Natural killer cell (primary cell): ENCODE measurements at regions not wholly inside any gene's neighbourhood (a gene's known extent, or its start where the extent isn't known, plus 50 kb on each side); places are given as distances from the start of the nearest gene placed in this dataset.

ENCODE experiments used
- ATAC-seq, 3 donors: fragments of 150-1000 bp in 2 of 3; fragments of 200-7000 bp in 1 of 3; cut with Tn5 transposase; 1 replicate in 1 of 3; 2 replicates in 2 of 3; pipeline ENCODE4 v1.10.0; 2021; ENCODE audit warnings: mild to moderate bottlenecking in 2 of 3, moderate library complexity in 2 of 3
- DNase-seq, 2 donors: peaks; one replicate each; pipeline versions ENCODE4 v3.0.0 to v3.0.0-alpha.2; 2013 to 2021; ENCODE audit warnings: mixed read lengths in 1 of 2
- H3K27ac ChIP-seq: one replicate; pipeline ENCODE4 v1.5.1; 2013; ENCODE audit warnings: mild to moderate bottlenecking, low read length
- H3K27me3 ChIP-seq: one replicate; pipeline ENCODE4 v1.6.1; 2013; ENCODE audit warnings: low read length; ENCODE audit not compliant: control insufficient read depth, insufficient read depth
- H3K36me3 ChIP-seq: one replicate; pipeline ENCODE4 v1.6.1; 2013; ENCODE audit warnings: low read length; ENCODE audit not compliant: control insufficient read depth, insufficient read depth
- H3K4me1 ChIP-seq: one replicate; pipeline ENCODE4 v1.6.1; 2013; ENCODE audit warnings: low read length; ENCODE audit not compliant: control insufficient read depth, insufficient read depth
- H3K4me3 ChIP-seq: one replicate; pipeline ENCODE4 v1.5.1; 2013; ENCODE audit warnings: low read length
- H3K9me3 ChIP-seq: one replicate; pipeline ENCODE4 v1.6.1; 2013; ENCODE audit warnings: low read length; ENCODE audit not compliant: control insufficient read depth, insufficient read depth
- H3K27ac Mint-ChIP-seq, 2 donors: one replicate each; pipeline ENCODE4 v1.8.0; 2022; ENCODE audit warnings: mild to moderate bottlenecking in 2 of 2, mixed read lengths in 2 of 2, moderate library complexity in 1 of 2
- H3K27me3 Mint-ChIP-seq, 2 donors: one replicate each; pipeline ENCODE4 v1.8.0; 2022; ENCODE audit warnings: low read depth in 2 of 2, mixed read lengths in 2 of 2
- H3K36me3 Mint-ChIP-seq: one replicate; pipeline ENCODE4 v1.8.0; 2022; ENCODE audit warnings: mixed read lengths
- H3K4me1 Mint-ChIP-seq, 2 donors: one replicate each; pipeline ENCODE4 v1.8.0; 2022; ENCODE audit warnings: mixed read lengths in 2 of 2
- H3K4me3 Mint-ChIP-seq: one replicate; pipeline ENCODE4 v1.8.0; 2022; ENCODE audit warnings: mild to moderate bottlenecking, moderate library complexity, mixed read lengths
- H3K9me3 Mint-ChIP-seq, 2 donors: one replicate each; pipeline ENCODE4 v1.8.0; 2022; ENCODE audit warnings: mixed read lengths in 2 of 2
- CTCF ChIP-seq: fragments of 200-600 bp; IDR thresholded peaks from one replicate; pipeline ENCODE4 v1.8.0; 2022; ENCODE audit warnings: antibody characterized with exemption
- WGBS: methylation state at CpG from one replicate; pipeline ENCODE4 v1.1.7; 2013; ENCODE audit warnings: missing lambda C conversion rate; ENCODE audit not compliant: insufficient coverage; 5-methylcytosine and 5-hydroxymethylcytosine counted together
- intact Hi-C: fragments of 100-400 bp; cut with micrococcal nuclease; formaldehyde crosslinking; loops from one replicate; pipeline ENCODE4 v1.14.2; 2022

DNA sequence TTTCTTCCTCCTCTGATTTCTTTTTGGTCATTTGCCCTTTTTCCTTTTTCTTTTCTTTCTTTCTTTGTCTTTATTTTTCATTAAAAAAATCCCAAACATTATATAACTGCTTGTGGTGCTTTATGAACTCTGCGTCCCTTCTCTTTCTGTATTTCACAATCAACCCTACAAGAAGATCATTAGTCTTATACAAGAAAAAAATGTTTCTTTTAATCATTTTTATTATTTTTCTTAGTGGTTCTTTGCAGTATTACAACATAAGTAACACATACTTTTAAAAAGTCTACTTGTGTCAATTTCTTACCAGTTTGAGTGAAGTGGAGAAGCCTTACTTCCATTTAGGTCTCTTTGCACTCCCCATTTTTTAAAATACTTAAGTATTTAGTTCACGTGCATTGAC, 212.7 kb upstream of the SMC2 start:
- Mint-ChIP-seq H3K36me3 (no peaks in the 10 kb centered on the region), H3K4me1 (no peaks in the 10 kb centered on the region), H3K4me3 (no peak overlapping the region), H3K27ac (no peak overlapping the region), H3K27me3 (no peaks in the 10 kb centered on the region), H3K9me3 (peaks cover 7% of the 10 kb centered on the region in 2 donors)
- Histone ChIP-seq H3K4me1 (no peaks in the 10 kb centered on the region), H3K27me3 (no peaks in the 10 kb centered on the region), H3K36me3 (no peaks in the 10 kb centered on the region), H3K4me3 (no peak overlapping the region), H3K9me3 (no peaks in the 10 kb centered on the region), H3K27ac (no peak overlapping the region)
- DNase-seq (no peak), ATAC-seq (no peak)
- WGBS, result no CpG with 5 or more reads among the region's 2 CpGs
- intact Hi-C loops, result no loop called here
- no peak for TF ChIP-seq CTCF

DNA sequence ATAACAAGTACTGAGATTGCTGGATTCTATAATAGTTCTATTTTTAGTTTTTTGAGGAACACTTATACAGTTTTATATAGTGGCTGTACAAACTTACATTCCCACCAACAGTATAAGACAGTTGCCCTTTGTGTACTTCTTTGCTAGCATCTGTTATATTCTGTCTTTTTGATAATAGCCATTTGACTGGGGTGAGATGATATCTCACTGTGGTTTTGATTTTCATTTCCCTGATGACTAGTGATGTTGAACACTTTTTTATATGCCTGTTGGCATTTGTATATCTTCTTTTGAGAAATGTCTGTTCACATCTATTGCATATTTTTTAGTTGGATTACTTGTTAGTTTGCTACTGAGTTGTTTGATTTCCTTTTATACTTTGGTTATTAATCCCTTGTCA, 204.1 kb upstream of the SMC2 start:
- Mint-ChIP-seq H3K27me3 (no peaks in the 10 kb centered on the region), H3K27ac (no peak overlapping the region), H3K36me3 (no peaks in the 10 kb centered on the region), H3K9me3 (peaks cover 9 to 14% of the 10 kb centered on the region in 2 donors), H3K4me1 (no peaks in the 10 kb centered on the region), H3K4me3 (no peak overlapping the region)
- intact Hi-C loops, result no loop called here
- no peak overlapping the region for H3K4me3 ChIP-seq
- no peaks in the 10 kb centered on the region for H3K9me3 ChIP-seq
- no peak for TF ChIP-seq CTCF
- H3K27me3 ChIP-seq, result no peaks in the 10 kb centered on the region
- ATAC-seq, result no peak
- no peak for DNase-seq
- no peak overlapping the region for H3K27ac ChIP-seq
- no peaks in the 10 kb centered on the region for H3K36me3 ChIP-seq
- no peaks in the 10 kb centered on the region for H3K4me1 ChIP-seq

GRCh38 chr9:103894184-103894583, 199.9 kb upstream of the SMC2 start:
- Mint-ChIP-seq H3K36me3 (no peaks in the 10 kb centered on the region), H3K9me3 (peaks cover 6 to 8% of the 10 kb centered on the region in 2 donors), H3K4me1 (no peaks in the 10 kb centered on the region), H3K27me3 (no peaks in the 10 kb centered on the region), H3K27ac (no peak overlapping the region), H3K4me3 (no peak overlapping the region)
- Histone ChIP-seq H3K9me3 (no peaks in the 10 kb centered on the region), H3K27ac (no peak overlapping the region), H3K36me3 (no peaks in the 10 kb centered on the region), H3K4me3 (no peak overlapping the region), H3K27me3 (no peaks in the 10 kb centered on the region), H3K4me1 (no peaks in the 10 kb centered on the region)
- no peak for ATAC-seq
- no peak for DNase-seq
- WGBS, result no CpG with 5 or more reads among the region's 2 CpGs
- intact Hi-C loops, result no loop called here
- TF ChIP-seq CTCF, result no peak

- WGBS, result no CpG with 5 or more reads among the region's 1 CpG
- TF ChIP-seq CTCF, result no peak
- no peaks in the 10 kb centered on the region for H3K4me1 ChIP-seq
- no peak overlapping the region for H3K27ac Mint-ChIP-seq
- intact Hi-C loops, result no loop called here
- H3K9me3 Mint-ChIP-seq, result peaks cover 4 to 6% of the 10 kb centered on the region in 2 donors
- no peaks in the 10 kb centered on the region for H3K9me3 ChIP-seq
- H3K27me3 ChIP-seq, result no peaks in the 10 kb centered on the region
- H3K27ac ChIP-seq, result no peak overlapping the region
- H3K4me1 Mint-ChIP-seq, result no peaks in the 10 kb centered on the region
- no peak overlapping the region for H3K4me3 Mint-ChIP-seq
- ATAC-seq, result no peak
- H3K4me3 ChIP-seq, result no peak overlapping the region
- no peaks in the 10 kb centered on the region for H3K27me3 Mint-ChIP-seq
- H3K36me3 Mint-ChIP-seq, result no peaks in the 10 kb centered on the region
- H3K36me3 ChIP-seq, result no peaks in the 10 kb centered on the region
- DNase-seq, result no peak
These were observed 195.6 kb upstream of the SMC2 start for GRCh38 chr9:103898550-103898949.
